8988T (cell line): ENCODE measurements at regions not wholly inside any gene's neighbourhood (a gene's known extent, or its start where the extent isn't known, plus 50 kb on each side); places are given as distances from the start of the nearest gene placed in this dataset.

Experiments
- DNase-seq: peaks from one replicate; pipeline ENCODE4 v3.0.0; 2011

DNA sequence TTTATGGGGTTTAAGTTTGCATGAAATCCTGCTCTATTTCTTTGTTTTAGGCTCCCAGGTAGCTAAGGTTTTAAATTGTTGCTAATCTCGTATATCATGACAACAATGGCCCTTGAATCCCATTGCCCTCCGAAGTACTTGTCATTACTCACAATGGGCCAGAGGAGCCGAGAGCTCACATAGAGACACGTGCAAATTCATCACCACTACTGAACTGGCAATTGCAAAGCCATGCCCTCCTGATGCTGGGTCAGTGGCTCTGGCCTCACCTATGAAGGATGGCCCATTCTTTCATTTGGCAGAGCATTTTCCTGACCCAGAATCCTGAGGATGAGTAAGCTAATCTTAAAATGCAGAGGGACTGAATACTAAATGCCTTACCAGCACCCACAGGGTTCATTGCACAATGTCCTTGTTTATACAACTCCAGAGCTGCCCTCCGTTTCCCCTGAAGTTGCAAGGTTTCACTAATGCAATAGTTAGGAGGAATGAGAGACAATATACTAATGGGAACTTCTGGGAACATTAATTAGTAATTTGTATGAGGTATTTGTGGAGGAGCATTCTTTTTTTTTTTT, 71.6 kb upstream of the GAREM1 start:
- DNase-seq = no peak

DNA sequence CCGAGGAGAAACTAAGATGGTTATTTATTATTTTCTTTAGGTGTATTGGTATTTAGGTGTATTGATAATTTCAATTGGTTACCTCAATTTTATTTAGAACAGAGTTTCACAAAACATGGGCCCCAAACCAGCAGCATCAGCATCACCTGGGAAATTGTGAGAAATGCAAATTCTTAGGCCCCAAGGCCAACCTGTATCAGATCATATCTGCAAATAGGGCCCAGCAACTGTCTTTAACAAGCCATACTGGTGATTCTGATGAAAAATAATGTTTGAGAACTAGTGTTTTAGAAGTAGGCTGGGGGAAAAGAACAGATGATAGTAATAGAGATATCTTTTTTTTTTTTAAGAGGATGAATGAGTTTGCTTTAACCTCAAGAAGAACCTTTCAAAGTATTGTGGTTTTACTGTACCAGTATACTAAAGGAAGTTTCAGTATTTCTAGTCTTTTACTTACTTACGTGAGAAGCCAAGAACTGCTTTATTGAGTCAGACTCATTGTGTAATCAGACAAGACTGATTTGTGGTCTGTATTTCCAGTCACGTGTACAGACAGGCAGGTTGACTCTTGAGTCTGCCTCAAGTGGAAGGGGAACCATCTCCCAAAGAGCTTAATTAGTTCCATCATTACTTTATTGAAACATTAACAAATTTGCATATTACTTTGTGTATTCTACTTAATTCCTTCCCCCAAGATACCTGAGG, 60.4 kb upstream of the GAREM1 start:
- no peak for DNase-seq

GRCh38 chr18:32529722-32530420, 59.2 kb upstream of the GAREM1 start:
- DNase-seq = no peak

GRCh38 chr18:32520771-32521170, 50.1 kb upstream of the GAREM1 start:
- DNase-seq = no peak
